Right ventricle myocardium superior (tissue), 1 donor: ENCODE measurements at regions not wholly inside any gene's neighbourhood (a gene's known extent, or its start where the extent isn't known, plus 50 kb on each side); places are given as distances from the start of the nearest gene placed in this dataset.
"Not testable (repeated sequence)": the region's sequence is repeated elsewhere in the genome, so short reads cannot be mapped to it uniquely, and the experiment has no call there.

Experiments
- ATAC-seq: fragments of 200-7000 bp; cut with Tn5 transposase; one replicate; pipeline ENCODE4 v1.9.1; 2020; ENCODE audit warnings: mild to moderate bottlenecking; ENCODE audit not compliant: poor library complexity
- DNase-seq: peaks from one replicate; pipeline ENCODE4 v3.0.0-alpha.2; 2020
- intact Hi-C: fragments of 100-400 bp; cut with DNase I; formaldehyde crosslinking; loops from one replicate; pipeline ENCODE4 v1.11.2; 2022
- donor health status: DM: no; HTN: yes; CAD: no; lungs with severe emphysema.

- intact Hi-C loops = no loop called here
- ATAC-seq (no peak), DNase-seq (no peak)
Observed at GRCh38 chr14:82854901-82855300, 1321.2 kb upstream of the SEL1L start.

- no peak for ATAC-seq
- intact Hi-C loops = no loop called here
- no peak for DNase-seq
Observed at GRCh38 chr14:82855912-82856391, 1322.3 kb upstream of the SEL1L start.

GRCh38 chr14:82861313-82861712 is 1327.7 kb upstream of the SEL1L start:
- intact Hi-C loops = no loop called here
- no peak for DNase-seq
- no peak for ATAC-seq

- no peak for ATAC-seq
- no peak for DNase-seq
- intact Hi-C loops = no loop called here
Observed at GRCh38 chr14:82872494-82872893, 1338.8 kb upstream of the SEL1L start.

GRCh38 chr14:82878951-82879350 is 1345.3 kb upstream of the SEL1L start:
- ATAC-seq = no peak
- no peak for DNase-seq
- intact Hi-C loops = no loop called here

GRCh38 chr14:82879949-82880535 is 1346.4 kb upstream of the SEL1L start:
- intact Hi-C loops = no loop called here
- DNase-seq = no peak
- ATAC-seq = no peak

- intact Hi-C loops = no loop called here
- DNase-seq (no peak), ATAC-seq (no peak)
Observed at GRCh38 chr14:82886670-82887069, 1353.0 kb upstream of the SEL1L start.

GRCh38 chr14:82889701-82890100 is 1356.0 kb upstream of the SEL1L start:
- DNase-seq (no peak), ATAC-seq (no peak)
- intact Hi-C loops = no loop called here

GRCh38 chr14:82896476-82896875 is 1362.8 kb upstream of the SEL1L start:
- no peak for DNase-seq
- ATAC-seq = no peak
- intact Hi-C loops = no loop called here

GRCh38 chr14:82897469-82898308 is 1364.0 kb upstream of the SEL1L start:
- DNase-seq (no peak), ATAC-seq (no peak)
- intact Hi-C loops = no loop called here

GRCh38 chr14:82905762-82906161 is 1372.1 kb upstream of the SEL1L start:
- ATAC-seq = no peak
- no peak for DNase-seq
- intact Hi-C loops = no loop called here

GRCh38 chr14:82911930-82912329 is 1378.3 kb upstream of the SEL1L start:
- intact Hi-C loops = no loop called here
- DNase-seq (no peak), ATAC-seq (peak; percentile 83)

GRCh38 chr14:82913396-82913795 is 1379.7 kb upstream of the SEL1L start:
- DNase-seq = no peak
- ATAC-seq = no peak
- intact Hi-C loops = no loop called here

- DNase-seq (no peak), ATAC-seq (peak; percentile 77)
- intact Hi-C loops = no loop called here
Observed at GRCh38 chr14:82915381-82915780, 1381.7 kb upstream of the SEL1L start.

GRCh38 chr14:82935691-82936090 is 1402.0 kb upstream of the SEL1L start:
- no peak for DNase-seq
- intact Hi-C loops = no loop called here
- no peak for ATAC-seq

- ATAC-seq = no peak
- no peak for DNase-seq
- intact Hi-C loops = no loop called here
Observed at GRCh38 chr14:82951171-82951570, 1417.5 kb upstream of the SEL1L start.

GRCh38 chr14:82963756-82964155 is 1430.1 kb upstream of the SEL1L start:
- DNase-seq (no peak), ATAC-seq (no peak)
- intact Hi-C loops = no loop called here

- no peak for ATAC-seq
- intact Hi-C loops = no loop called here
Observed at GRCh38 chr14:82987502-82988124, 1454.0 kb upstream of the SEL1L start.

GRCh38 chr14:82994547-82994946 is 1460.9 kb upstream of the SEL1L start:
- intact Hi-C loops, DNase-seq, ATAC-seq: not testable (repeated sequence)

More at GRCh38 chr14:82987502-82988124, 1454.0 kb upstream of the SEL1L start:
- DNase-seq = no peak

- ATAC-seq (no peak), DNase-seq (no peak)
- intact Hi-C loops = no loop called here
Observed at GRCh38 chr14:82999802-83000201, 1466.1 kb upstream of the SEL1L start.
